ENCODE measurements at regions not wholly inside any gene's neighbourhood (a gene's known extent, or its start where the extent isn't known, plus 50 kb on each side); places are given as distances from the start of the nearest gene placed in this dataset.

DNA sequence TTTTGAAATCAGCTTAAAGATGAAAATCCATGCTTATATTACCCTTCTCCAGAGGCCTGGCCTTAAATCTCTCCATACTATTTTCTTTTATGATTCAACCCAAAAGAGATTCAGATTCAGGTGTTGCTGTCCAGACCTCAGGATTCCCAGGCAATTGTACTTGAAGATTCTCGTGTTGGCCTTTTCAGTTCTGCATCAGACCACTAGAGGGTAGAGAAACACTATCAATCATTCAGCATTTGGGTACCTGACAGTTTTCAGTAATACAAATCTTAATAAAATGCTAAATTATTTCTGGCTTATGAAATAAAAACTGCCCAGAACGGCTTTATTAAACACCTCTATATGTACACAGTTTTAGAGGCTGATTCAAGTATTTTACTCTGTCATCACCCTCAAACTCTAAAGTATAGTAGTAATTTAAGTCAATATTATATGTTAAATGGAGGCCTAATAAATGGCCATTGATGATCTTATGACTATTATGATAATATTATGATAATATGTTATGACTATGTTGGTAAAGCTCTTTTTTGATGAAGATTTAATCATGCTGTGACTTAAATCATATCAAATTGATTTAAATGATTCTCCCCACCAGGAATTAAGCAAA lies 301.1 kb downstream of the DUSP6 start:
- peak; percentile 65 for DNase-seq

DNA sequence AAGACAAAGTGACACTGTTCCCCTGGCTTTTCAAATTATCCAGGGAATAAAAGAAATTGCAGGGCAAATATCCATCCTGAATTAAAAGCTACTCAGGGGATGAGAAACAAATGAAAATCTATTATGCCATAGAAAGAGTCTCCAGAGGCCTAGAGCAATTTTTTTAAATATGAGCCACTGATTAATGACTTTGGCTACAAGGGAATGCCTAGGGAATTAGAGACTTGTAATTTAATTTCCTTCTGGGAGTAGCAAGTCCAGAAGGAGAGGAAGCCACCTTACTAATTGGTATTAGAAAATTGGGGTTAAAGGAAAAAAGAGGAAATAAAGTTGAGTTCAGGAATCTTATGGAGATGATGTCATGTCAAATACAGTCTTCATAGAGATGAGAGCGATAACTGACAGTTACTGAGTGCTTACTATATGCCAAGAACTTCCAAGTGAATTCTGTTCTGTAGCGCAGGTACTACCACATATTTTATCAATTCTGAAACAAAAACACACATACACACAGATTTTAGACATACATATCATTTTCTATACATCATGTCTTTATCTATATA lies 304.4 kb downstream of the DUSP6 start:
- no peak for DNase-seq

DNA sequence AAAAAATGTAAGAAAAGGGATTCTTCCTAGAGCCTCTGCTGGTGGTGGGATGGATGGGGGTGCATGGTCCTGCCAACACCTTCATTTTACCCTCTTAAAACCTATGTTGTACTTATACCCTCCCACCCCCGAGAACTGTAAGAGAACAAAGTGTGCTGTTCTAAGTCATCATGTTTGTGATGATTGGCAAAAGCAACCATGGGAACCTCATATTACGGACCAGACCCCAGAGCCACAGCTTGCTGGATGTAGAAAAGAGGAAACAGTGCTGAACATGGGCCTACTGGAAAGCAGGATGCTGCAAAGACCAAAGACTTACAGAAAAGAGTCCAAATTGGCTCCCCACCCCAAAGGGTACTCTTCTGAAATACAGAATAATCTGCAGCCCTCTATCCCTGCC lies 311.2 kb downstream of the DUSP6 start:
- no peak for DNase-seq

DNA sequence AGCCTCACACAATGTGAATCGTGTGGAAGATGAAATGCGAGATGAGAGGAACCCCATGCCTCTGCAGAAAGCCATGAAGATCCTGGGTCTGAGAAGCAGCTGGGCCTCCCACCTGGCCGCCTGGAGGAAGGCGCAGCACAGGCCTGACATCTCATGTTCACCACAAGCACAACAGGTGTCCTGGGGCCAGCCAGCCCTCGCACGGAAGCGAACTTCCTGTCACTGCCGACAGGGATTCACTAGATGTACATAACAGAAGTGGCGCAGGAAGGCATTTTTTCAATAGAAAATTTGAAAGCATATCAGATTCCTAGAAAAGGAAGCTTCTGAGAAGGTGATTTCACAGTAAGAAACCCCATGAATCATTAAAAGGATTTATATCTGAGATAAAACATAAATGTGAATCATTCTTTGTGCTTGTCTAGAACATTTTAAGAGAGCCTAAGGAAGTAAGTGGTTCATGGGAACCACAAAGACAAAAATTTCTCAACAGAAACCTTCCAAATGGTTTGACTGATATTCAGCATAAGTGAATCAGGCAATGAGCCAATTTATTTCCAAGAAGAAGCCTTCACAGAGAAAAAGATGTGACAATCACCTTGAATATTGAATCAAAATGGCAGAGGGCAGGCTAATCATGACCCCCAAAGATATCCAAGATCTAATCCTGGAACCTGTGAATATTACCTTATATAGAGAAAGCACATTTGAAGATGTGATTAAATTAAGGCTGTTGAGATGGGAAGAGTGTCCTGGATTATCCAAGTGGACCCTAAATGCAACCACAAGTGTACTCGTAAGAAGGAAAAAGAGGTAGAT lies 311.9 kb downstream of the DUSP6 start:
- DNase-seq = no peak

DNA sequence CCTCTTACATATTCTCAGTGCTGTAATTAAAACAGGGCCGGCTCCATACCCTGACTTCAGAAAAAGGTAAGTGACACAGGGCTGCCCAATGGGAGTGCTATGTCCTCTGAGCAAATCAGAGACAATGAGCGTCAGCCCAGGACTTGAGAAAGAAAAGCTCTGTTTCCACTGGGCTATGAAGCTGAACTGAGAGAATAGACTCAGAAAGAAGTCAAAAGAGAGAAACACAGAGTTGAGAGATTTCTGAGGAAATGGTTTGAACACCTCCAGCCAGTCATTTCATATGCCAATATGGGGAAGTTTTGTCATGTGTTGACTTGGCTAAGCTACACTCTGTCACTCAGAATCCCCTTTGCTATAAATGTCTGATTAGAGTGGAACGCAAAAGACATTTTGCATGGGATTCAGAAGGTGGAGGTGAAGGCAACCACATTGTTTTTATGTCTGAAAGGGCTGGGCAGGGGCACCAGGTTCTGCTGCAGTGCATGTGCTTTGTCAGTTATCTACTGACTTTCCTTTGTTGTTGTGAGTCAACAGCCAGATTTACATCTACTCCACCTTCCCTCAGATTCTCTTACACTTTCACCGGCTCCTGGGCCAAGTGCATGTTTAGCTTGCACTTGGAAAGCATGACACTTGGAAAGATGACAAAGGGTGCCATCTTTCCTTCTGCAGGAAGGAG lies 313.3 kb downstream of the DUSP6 start:
- no peak for DNase-seq

DNA sequence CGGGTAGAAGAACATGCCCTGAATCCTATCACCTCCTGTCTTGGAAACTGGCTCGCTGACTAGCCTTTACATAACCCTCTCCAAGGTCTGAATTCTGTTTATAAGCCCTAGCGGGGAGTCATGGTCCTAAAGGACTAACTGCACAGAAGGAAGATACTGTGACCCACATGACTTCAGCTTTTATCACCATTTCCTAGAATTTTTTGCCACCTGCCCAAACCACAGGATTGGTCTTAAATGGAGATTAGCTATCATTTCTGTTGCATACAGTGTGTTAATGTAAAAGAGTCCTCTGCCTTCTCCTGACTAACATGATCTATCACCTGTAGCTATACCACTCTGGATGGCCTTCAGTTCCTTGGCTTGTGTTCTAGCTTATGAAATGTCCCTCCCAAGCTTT lies 319.2 kb downstream of the DUSP6 start:
- no peak for DNase-seq

DNA sequence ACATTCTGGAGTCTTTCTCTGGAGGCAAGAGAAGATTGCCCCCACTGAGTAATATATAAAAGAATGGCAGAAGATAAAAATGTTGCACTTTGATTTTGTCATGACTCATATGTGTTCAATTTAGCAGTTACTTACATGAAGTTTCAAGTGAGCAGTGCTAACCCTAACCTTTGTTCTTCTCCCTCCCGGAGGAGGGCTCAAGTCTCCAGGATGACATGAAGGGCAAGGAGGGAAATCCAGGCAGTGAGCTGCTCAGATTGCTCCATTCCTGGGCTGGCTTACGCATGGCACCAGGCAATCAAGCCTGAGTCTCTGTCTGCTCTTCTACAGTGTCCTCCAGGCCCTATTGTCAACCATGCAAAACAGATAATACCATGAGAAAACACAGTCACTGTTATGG lies 322.3 kb downstream of the DUSP6 start:
- no peak for DNase-seq

DNA sequence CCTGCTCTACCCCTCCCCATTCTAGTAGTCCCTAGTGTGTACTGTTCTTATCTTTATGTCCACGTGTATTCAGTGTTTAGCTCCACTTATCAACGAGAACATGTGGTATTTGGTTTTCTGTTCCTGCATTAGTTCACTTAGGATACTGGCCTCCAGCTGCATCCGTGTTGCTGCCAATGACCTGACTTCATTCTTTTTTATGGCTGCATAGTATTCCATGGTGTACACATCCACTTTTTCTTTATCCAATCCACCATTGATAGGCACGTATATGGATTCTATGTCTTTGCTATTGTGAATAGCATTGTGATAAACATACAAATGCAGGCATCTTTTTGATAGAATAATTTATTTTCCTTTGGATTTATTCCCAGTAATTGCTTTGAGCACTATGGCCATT lies 327.7 kb downstream of the DUSP6 start:
- DNase-seq = no peak

DNA sequence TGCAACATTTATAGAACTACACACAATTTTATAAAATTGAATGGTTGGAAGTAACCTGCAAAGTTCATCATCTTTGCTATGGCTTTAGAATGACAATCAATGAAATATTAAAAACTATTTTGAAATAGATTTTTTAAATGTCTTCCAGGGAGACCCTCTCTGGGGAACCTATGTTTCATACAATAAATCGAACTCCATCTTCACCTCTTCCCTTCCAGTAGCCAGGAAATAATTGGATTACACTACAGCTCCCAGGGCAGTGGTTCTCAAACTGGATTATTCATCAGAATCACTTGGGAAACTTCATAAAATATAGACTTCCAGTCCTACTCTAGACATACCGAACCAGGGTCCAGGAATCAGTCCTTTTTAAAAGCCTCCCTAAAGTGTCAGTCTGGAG lies 328.4 kb downstream of the DUSP6 start:
- no peak for DNase-seq

DNA sequence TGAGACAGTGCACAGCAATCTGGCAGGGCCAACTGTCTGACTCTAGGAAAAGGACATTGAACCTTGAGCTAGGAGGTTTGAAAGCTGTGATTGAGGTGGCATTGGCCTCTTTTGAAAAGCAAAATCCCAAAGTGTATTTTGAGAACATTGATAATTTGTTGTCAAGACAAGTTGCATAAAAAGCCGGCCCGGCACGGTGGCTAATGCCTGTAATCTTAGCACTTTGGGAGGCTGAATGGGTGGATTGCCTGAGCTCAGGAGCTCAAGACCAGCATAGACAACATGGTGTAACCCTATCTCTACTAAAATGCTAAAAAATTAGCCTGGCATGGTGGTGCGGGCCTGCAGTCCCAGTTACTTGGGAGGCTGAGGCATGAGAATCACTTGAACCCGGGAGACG lies 331.6 kb downstream of the DUSP6 start:
- no peak for DNase-seq

DNA sequence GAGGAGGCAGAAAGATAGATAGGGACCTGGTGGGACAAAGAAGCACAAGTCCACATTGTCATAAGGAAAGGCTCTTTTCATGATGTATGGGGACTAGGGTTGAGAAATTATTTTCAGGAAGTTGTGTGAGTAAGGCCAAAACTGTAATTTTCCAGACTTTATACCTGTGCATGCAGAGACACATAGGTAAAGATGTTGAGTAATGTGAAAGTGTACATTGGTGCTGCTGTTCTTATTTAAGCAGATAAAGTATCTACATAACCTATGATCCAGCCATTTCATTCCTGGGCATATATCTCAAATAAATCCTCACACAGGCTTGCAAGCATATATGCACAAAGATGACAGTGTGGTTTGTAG lies 332.2 kb downstream of the DUSP6 start:
- no peak for DNase-seq

DNA sequence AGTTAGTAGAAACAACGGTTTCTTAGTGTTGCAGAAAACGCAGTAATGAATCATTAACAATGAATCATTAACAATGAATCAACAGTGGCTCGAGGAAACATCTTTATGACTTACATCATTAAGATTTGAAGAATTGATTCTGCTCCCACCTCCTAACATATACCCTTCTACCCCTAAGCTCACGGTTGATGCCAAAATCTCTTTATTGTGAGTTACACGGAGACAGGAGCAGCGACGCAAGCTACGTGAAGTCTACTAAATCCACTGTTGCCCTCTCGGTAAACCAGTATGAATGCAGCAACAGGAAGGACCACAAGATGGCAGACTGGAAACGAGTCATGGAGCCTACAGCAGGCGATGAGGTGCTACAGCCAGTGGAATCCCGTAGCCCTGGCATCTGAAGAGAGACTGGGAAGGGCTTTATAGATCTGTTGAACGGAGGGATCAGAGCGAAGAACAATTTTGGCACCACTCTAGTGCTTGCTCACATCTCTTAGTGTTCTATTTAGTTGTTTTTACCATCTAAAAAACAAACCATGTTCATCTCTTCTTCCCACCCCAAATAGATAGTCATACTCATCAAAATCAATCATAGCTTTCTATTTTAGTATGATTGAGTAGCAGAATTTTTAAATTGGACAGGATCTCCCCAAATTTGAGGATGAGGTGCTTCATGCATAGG lies 332.7 kb downstream of the DUSP6 start:
- peak; percentile 90 for DNase-seq

DNA sequence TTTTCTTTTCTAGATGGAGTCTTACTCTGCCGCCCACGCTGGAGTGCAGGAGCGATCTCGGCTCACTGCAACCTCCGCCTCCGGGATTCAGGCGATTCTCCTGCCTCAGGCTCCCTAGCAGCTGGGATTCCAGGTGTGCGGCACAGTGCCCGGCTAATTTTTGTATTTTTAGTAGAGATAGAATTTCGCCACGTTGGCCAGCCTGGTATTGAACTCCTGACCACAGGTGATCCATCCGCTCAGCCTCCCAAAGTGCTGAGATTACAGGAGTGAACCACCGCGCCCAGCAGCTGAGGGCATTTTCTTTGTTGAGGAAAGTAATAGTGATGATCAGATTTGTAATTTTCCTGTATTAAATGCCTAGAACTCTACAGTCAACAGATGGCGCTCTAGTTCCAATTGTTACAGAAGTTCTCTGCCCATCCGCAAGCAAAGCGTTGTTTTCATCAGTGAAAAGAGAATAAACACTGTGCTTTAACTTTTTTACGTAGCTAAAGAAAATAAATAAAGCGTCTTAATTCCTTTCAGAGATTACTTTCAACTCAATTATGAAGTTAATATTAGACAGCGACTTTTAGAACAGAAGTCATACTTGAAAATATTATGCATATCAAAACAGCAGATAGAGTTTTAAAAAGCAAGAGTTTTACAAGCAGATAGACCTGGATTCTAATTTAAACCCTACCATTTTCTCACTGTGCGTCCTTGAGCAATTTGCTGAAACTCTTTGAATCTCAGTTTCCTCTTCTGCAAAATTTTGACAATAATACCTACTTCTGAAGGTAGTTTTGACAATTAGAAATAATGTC lies 335.1 kb downstream of the DUSP6 start:
- peak; percentile 95 for DNase-seq

DNA sequence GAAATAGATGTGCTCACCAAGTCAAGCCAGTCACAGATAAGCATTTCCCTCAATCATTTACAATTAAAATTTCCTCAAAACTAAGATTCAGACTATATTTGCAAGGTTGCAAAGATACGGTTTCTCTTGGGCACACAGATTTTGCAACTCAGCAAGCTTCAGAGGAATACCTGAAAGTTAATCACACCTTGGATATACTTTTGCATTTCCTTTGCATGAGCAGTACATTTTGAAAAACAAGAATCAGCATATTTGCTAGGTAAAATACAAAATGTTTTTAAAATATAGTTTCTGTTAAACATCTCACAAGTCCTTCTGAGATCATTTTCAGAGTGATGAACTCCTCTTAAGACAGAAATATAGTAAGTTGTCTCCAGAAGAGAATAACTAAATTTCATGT lies 336.9 kb downstream of the DUSP6 start:
- no peak for DNase-seq

DNA sequence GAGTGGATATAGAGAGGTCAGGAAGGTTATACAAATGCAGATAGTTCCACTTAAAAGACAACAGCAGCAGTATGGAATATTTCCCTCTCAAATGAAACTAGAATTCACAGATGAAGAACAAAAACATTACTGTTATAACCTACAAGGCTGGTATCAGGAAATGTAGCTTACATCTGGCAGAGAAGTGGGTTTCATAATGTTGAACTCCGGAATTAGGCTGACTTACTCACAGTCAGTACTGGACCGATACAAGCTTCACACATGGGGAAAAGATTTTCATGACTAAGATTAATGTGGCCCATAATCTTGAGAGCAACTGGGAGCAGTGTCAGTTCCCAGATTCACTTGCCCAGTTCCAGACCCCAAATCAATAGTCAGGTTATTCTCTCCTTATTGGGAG lies 353.9 kb downstream of the DUSP6 start:
- no peak for DNase-seq

DNA sequence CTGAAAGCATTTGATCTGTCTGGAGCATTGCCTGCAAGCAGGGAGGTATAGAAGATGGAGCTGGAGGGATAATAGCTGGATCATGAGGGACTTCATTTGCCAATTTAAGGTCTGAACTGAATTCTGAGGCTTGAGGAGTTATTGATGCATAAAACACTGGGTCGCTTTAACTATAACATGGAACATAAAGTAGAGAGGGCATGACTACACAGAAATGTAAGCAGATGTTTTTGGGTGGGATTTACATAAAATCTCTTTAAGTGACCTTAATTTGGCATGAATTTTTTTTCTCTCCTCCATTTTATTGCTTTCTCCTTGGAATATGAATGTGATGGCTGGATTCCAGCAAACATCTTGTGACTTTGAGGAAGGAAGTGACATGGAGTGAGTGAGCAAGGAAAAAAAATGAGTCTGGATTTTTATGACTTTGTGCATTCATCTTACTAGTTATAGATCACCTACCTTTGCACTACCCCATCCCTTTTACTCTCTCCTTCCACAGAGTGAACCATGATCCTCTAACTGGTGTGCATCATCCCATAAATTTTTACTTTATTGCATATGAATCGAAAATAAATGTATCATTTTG lies 356.0 kb downstream of the DUSP6 start:
- no peak for DNase-seq

DNA sequence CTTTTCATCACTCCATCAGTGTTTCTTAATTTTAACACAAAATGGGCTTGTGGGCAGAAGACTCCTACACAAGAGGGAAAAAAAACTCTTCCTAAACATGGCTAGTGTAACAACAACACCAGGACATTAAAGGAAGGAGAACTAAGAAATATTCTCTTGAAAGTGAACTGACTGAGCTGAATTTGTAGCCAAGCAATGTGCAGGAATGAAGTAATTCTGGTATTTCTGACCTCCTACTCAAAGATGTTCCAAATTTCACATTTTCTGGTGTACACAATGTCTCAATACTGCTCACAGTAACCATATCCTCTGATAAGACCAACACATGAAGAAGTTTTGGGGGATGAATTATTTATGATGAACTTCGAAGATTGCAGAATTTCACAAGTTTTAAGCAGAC lies 357.3 kb downstream of the DUSP6 start:
- DNase-seq = no peak

DNA sequence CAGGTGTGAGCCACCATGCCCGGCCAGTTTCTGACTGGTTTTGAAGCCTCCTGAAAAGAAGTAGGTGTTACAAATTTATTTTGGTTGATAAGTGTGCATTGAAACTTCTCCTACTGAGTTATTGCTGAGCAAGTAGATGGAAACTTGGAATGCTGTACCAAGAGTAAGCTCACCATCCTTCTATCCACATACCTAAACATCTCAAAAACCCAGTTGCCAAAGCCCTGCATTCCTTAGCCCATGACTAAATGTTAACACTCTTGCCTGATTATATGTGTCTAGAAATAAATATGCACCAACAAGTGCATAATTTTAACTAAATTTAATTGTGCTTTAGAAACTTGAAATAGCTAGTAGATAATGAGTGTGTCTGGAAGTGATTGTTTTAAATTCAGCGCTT lies 357.8 kb downstream of the DUSP6 start:
- no peak for DNase-seq

DNA sequence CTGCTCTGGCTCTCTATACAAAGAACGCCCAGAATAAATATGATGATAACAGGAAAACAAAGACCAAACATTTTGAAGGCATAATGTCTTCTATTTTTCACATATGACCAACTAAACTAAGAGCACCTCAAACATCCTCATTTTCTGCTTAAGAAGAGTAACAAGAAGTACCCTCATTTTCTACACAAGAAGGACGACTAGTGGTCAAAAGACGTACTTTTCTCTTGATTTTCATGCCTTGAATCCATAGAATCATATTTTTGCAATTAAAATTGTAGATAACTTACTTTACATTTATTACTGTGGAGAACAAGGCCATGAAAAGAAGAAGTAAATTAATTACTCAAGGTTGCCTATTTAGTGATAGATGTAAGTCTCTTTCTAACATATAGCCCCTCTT lies 358.6 kb downstream of the DUSP6 start:
- peak; percentile 60 for DNase-seq

DNA sequence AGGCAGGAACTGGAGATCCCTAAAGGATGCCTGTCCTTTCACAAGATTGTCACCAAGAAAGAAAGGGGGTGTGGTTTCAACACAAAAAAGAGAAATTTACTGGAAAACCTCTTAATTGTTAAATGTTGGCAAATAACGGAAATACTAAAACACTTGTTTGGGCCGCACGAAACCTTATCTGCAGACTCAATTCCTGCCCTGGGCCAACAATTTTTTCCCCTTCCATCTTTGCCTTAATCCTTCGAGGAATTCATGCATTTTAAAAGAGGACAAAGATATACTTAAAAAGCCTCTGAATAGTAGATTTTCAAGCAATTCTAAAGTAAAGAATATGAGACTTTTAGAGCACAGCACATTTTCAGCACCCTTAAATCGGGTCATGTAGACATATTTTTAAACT lies 366.2 kb downstream of the DUSP6 start:
- no peak for DNase-seq

DNA sequence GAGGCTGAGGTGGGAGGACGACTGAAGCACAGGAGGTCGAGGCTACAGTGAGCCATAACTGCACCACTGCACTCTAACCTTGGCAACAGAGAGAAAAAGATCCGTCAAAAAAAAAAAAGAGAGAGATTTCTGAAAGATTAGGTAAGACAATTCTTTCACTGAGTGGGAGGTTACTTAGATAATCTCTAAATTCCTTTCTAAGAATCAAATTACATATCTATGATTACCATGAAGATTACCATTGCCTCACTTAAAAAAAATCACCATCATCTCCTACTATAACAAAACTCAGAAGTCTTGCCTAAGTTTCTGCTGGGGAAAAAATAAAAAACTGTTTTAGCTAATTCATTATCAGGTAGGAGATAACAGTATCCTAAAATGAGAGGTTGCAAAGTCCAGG lies 366.7 kb downstream of the DUSP6 start:
- DNase-seq = no peak

DNA sequence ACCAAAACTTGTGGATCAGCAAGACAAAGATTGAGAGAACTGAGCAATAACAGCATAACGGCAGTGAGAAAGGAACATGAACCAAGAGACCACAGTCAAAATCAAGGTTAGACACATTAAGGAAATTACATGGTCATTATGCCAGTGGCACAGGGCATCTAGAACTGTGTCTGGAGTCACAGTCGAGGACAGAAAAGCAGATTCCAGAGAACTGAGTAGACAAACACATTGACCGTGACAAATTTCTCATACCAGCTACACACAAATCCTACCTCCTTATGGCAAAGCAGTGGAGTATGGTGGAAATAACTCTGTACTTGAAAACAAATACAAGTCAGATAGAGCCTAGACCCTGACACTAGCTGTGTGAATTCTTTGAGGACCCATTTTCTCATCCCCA lies 367.3 kb downstream of the DUSP6 start:
- no peak for DNase-seq
